GM23338 (cell line): ENCODE measurements at regions not wholly inside any gene's neighbourhood (a gene's known extent, or its start where the extent isn't known, plus 50 kb on each side); places are given as distances from the start of the nearest gene placed in this dataset.

Experiments used
- ATAC-seq: fragments of 200-7000 bp; cut with Tn5 transposase; 3 replicates; pipeline ENCODE4 v1.9.1; 2020
- DNase-seq: peaks from one replicate; pipeline ENCODE4 v3.0.0-alpha.2; 2015; ENCODE audit warnings: low spot score
- H2AFZ ChIP-seq: fragments of 200-600 bp; sonication (generic); 2 replicates; pipeline ENCODE4 v1.8.0; 2016; ENCODE audit warnings: antibody characterized with exemption, mild to moderate bottlenecking, moderate library complexity
- H3F3A ChIP-seq: fragments of 200-600 bp; sonication (generic); replicated peaks from 2 replicates; pipeline ENCODE4 v1.8.0; 2017; ENCODE audit warnings: antibody characterized with exemption, mixed run types, low read depth
- H3K27ac ChIP-seq: fragments of 200-600 bp; sonication (generic); 2 replicates; pipeline ENCODE4 v1.6.1; 2016; ENCODE audit warnings: low read depth
- H3K27me3 ChIP-seq: fragments of 200-600 bp; sonication (generic); 2 replicates; pipeline ENCODE4 v1.8.0; 2016; ENCODE audit warnings: mild to moderate bottlenecking, mixed run types, moderate library complexity; ENCODE audit not compliant: insufficient read depth
- H3K36me3 ChIP-seq: fragments of 200-600 bp; sonication (generic); 2 replicates; pipeline ENCODE4 v1.8.0; 2016; ENCODE audit warnings: mild to moderate bottlenecking; ENCODE audit not compliant: insufficient read depth
- H3K4me1 ChIP-seq: fragments of 200-600 bp; sonication (generic); 2 replicates; pipeline ENCODE4 v1.8.0; 2016; ENCODE audit warnings: mild to moderate bottlenecking, moderate library complexity; ENCODE audit not compliant: insufficient read depth
- H3K4me2 ChIP-seq: fragments of 200-600 bp; sonication (generic); 2 replicates; pipeline ENCODE4 v1.7.1; 2017; ENCODE audit warnings: mixed run types
- H3K4me3 ChIP-seq: fragments of 200-600 bp; sonication (generic); 2 replicates; pipeline ENCODE4 v1.6.1; 2016; ENCODE audit warnings: mixed run types
- H3K79me2 ChIP-seq: fragments of 200-600 bp; sonication (generic); replicated peaks from 2 replicates; pipeline ENCODE4 v1.8.0; 2017; ENCODE audit warnings: mild to moderate bottlenecking; ENCODE audit not compliant: insufficient read depth
- H3K9me2 ChIP-seq: fragments of 200-600 bp; sonication (generic); 2 replicates; pipeline ENCODE4 v1.8.0; 2017; ENCODE audit not compliant: insufficient read depth
- H4K20me1 ChIP-seq: fragments of 200-600 bp; sonication (generic); replicated peaks from 2 replicates; pipeline ENCODE4 v1.8.0; 2017; ENCODE audit warnings: mild to moderate bottlenecking; ENCODE audit not compliant: insufficient read depth
- H3K27ac Mint-ChIP-seq: 2 replicates; pipeline ENCODE4 v1.8.0; 2020; ENCODE audit warnings: inconsistent platforms, mild to moderate bottlenecking, moderate library complexity, mixed read lengths
- H3K27me3 Mint-ChIP-seq: 3 replicates; pipeline ENCODE4 v1.8.0; 2022; ENCODE audit warnings: low read depth, mild to moderate bottlenecking, moderate library complexity, mixed read lengths, inconsistent platforms; ENCODE audit not compliant: insufficient read depth, poor library complexity
- H3K36me3 Mint-ChIP-seq: 3 replicates; pipeline ENCODE4 v1.8.0; 2021; ENCODE audit warnings: low read depth, mild to moderate bottlenecking, inconsistent platforms, moderate library complexity, mixed read lengths
- H3K4me1 Mint-ChIP-seq: 3 replicates; pipeline ENCODE4 v1.8.0; 2020; ENCODE audit warnings: mild to moderate bottlenecking, inconsistent platforms, mixed read lengths
- H3K4me3 Mint-ChIP-seq: 3 replicates; pipeline ENCODE4 v1.8.0; 2021; ENCODE audit warnings: moderate library complexity, mild to moderate bottlenecking, inconsistent platforms, mixed read lengths
- H3K9me3 Mint-ChIP-seq: 3 replicates; pipeline ENCODE4 v1.8.0; 2020; ENCODE audit warnings: moderate library complexity, mild to moderate bottlenecking, inconsistent platforms, mixed read lengths
- EZH2 ChIP-seq: fragments of 200-600 bp; sonication (generic); IDR thresholded peaks from one replicate; pipeline ENCODE4 v1.8.0; 2017; ENCODE audit warnings: antibody characterized with exemption, mild to moderate bottlenecking, low read depth; ENCODE audit not compliant: unreplicated experiment
- EZH2phosphoT487 ChIP-seq: fragments of 200-600 bp; sonication (generic); IDR thresholded peaks from one replicate; pipeline ENCODE4 v1.8.1; 2018; ENCODE audit warnings: antibody characterized with exemption; ENCODE audit not compliant: unreplicated experiment
- JUNB ChIP-seq: IDR thresholded peaks from one replicate; pipeline ENCODE4 v1.6.1; 2016; ENCODE audit warnings: antibody characterized with exemption; ENCODE audit not compliant: unreplicated experiment
- NANOG ChIP-seq: IDR thresholded peaks from 2 replicates; pipeline ENCODE4 v1.6.1; 2016; ENCODE audit warnings: antibody characterized with exemption, borderline replicate concordance
- POLR2AphosphoS5 ChIP-seq: IDR thresholded peaks from 2 replicates; pipeline ENCODE4 v1.6.1; 2016; ENCODE audit warnings: antibody characterized with exemption, low read depth
- STAT1 ChIP-seq: IDR thresholded peaks from one replicate; pipeline ENCODE4 v1.6.1; 2016; ENCODE audit warnings: antibody characterized with exemption; ENCODE audit not compliant: unreplicated experiment
- ZNF331 ChIP-seq: fragments of 250-450 bp; sonication (Bioruptor Pico); IDR thresholded peaks from 2 replicates; pipeline ENCODE4 v1.5.0; 2020; ENCODE audit warnings: low read depth, mild to moderate bottlenecking, moderate library complexity
- TF ChIP-seq, protein P1 (sequence below): IDR thresholded peaks from one replicate; pipeline ENCODE4 v1.6.1; 2018; ENCODE audit warnings: antibody characterized with exemption; ENCODE audit not compliant: unreplicated experiment
- TF ChIP-seq, protein P2 (sequence below), 2 experiments: fragments of 200-600 bp in 1 of 2; sonication (generic) in 1 of 2; conservative IDR thresholded peaks; 2 replicates each; pipeline versions ENCODE4 v1.5.1 to v1.6.1; 2016 to 2017; ENCODE audit warnings: antibody characterized with exemption in 2 of 2, low read depth in 2 of 2, mild to moderate bottlenecking in 2 of 2, moderate library complexity in 1 of 2
- TF ChIP-seq, protein P3 (sequence below): fragments of 250-450 bp; sonication (Bioruptor Pico); IDR thresholded peaks from 2 replicates; pipeline ENCODE4 v1.5.0; 2020; ENCODE audit warnings: mild to moderate bottlenecking, moderate library complexity

DNA sequence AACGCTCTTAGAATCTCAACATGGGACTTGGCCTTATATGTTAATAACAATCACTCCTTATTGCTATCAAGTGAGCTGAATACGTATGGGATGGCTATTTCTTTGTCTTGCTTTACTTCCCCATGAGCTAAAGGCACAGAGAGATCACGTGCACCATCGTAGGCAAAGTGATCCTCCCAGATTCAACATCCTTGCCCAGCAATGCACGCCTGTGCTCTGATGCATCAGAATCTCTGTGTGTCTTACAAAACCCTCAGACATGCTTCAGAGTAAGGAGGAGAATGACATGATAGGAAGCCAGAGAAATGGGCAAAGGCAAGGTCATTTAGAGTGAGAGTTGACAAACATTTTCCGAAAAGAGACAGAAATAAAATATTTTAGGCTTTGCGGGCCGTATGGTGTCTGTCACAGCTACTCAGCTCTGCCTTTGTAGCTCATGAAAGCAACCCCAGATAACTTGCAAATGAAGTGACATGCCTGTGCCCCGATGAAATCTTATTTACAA, 277.6 kb upstream of the CDH4 start (continued):
- TF ChIP-seq, protein P1, sequence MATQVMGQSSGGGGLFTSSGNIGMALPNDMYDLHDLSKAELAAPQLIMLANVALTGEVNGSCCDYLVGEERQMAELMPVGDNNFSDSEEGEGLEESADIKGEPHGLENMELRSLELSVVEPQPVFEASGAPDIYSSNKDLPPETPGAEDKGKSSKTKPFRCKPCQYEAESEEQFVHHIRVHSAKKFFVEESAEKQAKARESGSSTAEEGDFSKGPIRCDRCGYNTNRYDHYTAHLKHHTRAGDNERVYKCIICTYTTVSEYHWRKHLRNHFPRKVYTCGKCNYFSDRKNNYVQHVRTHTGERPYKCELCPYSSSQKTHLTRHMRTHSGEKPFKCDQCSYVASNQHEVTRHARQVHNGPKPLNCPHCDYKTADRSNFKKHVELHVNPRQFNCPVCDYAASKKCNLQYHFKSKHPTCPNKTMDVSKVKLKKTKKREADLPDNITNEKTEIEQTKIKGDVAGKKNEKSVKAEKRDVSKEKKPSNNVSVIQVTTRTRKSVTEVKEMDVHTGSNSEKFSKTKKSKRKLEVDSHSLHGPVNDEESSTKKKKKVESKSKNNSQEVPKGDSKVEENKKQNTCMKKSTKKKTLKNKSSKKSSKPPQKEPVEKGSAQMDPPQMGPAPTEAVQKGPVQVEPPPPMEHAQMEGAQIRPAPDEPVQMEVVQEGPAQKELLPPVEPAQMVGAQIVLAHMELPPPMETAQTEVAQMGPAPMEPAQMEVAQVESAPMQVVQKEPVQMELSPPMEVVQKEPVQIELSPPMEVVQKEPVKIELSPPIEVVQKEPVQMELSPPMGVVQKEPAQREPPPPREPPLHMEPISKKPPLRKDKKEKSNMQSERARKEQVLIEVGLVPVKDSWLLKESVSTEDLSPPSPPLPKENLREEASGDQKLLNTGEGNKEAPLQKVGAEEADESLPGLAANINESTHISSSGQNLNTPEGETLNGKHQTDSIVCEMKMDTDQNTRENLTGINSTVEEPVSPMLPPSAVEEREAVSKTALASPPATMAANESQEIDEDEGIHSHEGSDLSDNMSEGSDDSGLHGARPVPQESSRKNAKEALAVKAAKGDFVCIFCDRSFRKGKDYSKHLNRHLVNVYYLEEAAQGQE = no peak
- TF ChIP-seq JUNB (no peak), POLR2AphosphoS5 (no peak), STAT1 (no peak)
- TF ChIP-seq, protein P2, sequence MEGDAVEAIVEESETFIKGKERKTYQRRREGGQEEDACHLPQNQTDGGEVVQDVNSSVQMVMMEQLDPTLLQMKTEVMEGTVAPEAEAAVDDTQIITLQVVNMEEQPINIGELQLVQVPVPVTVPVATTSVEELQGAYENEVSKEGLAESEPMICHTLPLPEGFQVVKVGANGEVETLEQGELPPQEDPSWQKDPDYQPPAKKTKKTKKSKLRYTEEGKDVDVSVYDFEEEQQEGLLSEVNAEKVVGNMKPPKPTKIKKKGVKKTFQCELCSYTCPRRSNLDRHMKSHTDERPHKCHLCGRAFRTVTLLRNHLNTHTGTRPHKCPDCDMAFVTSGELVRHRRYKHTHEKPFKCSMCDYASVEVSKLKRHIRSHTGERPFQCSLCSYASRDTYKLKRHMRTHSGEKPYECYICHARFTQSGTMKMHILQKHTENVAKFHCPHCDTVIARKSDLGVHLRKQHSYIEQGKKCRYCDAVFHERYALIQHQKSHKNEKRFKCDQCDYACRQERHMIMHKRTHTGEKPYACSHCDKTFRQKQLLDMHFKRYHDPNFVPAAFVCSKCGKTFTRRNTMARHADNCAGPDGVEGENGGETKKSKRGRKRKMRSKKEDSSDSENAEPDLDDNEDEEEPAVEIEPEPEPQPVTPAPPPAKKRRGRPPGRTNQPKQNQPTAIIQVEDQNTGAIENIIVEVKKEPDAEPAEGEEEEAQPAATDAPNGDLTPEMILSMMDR (conservative IDR thresholded peaks at IDR 0.05; ENCODE audit: low read depth in 2 of 2) = no peak

DNA sequence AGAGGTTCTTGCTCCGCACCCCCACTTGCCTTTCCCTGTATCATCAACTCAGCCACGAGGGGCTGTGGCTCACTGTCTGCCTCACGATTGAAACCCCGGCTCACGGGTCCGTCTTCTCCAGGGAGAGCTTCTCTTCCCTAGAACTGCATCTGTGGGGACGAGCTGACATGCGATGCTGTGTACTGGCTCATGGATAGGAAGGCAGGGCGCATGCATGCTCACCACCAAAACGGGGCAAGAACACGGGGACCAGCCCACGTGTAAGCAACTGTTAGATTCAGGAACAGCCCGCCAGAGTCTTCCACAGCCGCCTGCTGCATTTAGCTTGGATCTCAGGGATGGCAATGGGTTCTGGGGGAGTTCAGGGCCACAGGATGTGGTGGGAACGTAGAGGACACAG, 275.9 kb upstream of the CDH4 start:
- H3K27me3 ChIP-seq = no peaks in the 10 kb centered on the region
- no peak for DNase-seq
- no peaks in the 10 kb centered on the region for H4K20me1 ChIP-seq
- no peak overlapping the region for H3K4me2 ChIP-seq
- Mint-ChIP-seq H3K9me3 (peaks cover 16% of the 10 kb centered on the region), H3K27me3 (peaks cover 10% of the 10 kb centered on the region), H3K4me1 (no peaks in the 10 kb centered on the region; the same call in 2 of the 3 replicates), H3K27ac (no peak overlapping the region), H3K36me3 (peaks cover 6% of the 10 kb centered on the region; the same call in 2 of the 3 replicates), H3K4me3 (no peak overlapping the region)
- no peaks in the 10 kb centered on the region for H3K79me2 ChIP-seq
- H3K4me3 ChIP-seq = no peak overlapping the region
- H3K4me1 ChIP-seq = no peaks in the 10 kb centered on the region
- no peak overlapping the region for H3K27ac ChIP-seq
- no peak overlapping the region for H2AFZ ChIP-seq
- H3K36me3 ChIP-seq = no peaks in the 10 kb centered on the region
- H3K9me2 ChIP-seq = no peaks in the 10 kb centered on the region
- no peaks in the 10 kb centered on the region for H3F3A ChIP-seq
- no peak for ATAC-seq
- TF ChIP-seq JUNB = no peak
- TF ChIP-seq STAT1 = no peak
- TF ChIP-seq ZNF331 (CRISPR knock-in tag) = no peak
- no peak for TF ChIP-seq EZH2phosphoT487
- TF ChIP-seq, protein P3, sequence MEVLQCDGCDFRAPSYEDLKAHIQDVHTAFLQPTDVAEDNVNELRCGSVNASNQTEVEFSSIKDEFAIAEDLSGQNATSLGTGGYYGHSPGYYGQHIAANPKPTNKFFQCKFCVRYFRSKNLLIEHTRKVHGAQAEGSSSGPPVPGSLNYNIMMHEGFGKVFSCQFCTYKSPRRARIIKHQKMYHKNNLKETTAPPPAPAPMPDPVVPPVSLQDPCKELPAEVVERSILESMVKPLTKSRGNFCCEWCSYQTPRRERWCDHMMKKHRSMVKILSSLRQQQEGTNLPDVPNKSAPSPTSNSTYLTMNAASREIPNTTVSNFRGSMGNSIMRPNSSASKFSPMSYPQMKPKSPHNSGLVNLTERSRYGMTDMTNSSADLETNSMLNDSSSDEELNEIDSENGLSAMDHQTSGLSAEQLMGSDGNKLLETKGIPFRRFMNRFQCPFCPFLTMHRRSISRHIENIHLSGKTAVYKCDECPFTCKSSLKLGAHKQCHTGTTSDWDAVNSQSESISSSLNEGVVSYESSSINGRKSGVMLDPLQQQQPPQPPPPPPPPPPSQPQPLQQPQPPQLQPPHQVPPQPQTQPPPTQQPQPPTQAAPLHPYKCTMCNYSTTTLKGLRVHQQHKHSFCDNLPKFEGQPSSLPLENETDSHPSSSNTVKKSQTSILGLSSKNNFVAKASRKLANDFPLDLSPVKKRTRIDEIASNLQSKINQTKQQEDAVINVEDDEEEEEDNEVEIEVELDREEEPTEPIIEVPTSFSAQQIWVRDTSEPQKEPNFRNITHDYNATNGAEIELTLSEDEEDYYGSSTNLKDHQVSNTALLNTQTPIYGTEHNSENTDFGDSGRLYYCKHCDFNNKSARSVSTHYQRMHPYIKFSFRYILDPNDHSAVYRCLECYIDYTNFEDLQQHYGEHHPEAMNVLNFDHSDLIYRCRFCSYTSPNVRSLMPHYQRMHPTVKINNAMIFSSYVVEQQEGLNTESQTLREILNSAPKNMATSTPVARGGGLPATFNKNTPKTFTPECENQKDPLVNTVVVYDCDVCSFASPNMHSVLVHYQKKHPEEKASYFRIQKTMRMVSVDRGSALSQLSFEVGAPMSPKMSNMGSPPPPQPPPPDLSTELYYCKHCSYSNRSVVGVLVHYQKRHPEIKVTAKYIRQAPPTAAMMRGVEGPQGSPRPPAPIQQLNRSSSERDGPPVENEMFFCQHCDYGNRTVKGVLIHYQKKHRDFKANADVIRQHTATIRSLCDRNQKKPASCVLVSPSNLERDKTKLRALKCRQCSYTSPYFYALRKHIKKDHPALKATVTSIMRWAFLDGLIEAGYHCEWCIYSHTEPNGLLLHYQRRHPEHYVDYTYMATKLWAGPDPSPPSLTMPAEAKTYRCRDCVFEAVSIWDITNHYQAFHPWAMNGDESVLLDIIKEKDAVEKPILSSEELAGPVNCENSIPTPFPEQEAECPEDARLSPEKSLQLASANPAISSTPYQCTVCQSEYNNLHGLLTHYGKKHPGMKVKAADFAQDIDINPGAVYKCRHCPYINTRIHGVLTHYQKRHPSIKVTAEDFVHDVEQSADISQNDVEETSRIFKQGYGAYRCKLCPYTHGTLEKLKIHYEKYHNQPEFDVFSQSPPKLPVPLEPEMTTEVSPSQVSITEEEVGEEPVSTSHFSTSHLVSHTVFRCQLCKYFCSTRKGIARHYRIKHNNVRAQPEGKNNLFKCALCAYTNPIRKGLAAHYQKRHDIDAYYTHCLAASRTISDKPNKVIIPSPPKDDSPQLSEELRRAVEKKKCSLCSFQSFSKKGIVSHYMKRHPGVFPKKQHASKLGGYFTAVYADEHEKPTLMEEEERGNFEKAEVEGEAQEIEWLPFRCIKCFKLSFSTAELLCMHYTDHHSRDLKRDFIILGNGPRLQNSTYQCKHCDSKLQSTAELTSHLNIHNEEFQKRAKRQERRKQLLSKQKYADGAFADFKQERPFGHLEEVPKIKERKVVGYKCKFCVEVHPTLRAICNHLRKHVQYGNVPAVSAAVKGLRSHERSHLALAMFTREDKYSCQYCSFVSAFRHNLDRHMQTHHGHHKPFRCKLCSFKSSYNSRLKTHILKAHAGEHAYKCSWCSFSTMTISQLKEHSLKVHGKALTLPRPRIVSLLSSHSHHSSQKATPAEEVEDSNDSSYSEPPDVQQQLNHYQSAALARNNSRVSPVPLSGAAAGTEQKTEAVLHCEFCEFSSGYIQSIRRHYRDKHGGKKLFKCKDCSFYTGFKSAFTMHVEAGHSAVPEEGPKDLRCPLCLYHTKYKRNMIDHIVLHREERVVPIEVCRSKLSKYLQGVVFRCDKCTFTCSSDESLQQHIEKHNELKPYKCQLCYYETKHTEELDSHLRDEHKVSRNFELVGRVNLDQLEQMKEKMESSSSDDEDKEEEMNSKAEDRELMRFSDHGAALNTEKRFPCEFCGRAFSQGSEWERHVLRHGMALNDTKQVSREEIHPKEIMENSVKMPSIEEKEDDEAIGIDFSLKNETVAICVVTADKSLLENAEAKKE (CRISPR knock-in tag) = no peak
- TF ChIP-seq EZH2 = no peak
- TF ChIP-seq NANOG = no peak
- TF ChIP-seq, protein P2 (conservative IDR thresholded peaks at IDR 0.05; ENCODE audit: low read depth in 2 of 2) = no peak
